ENCODE measurements at regions not wholly inside any gene's neighbourhood (a gene's known extent, or its start where the extent isn't known, plus 50 kb on each side); places are given as distances from the start of the nearest gene placed in this dataset.

- no peak for DNase-seq (ENCODE audit: low read depth in 4 of 4, low spot score in 3 of 4)
Observed at GRCh38 chr6:88388589-88388988, 222.4 kb upstream of the CNR1 start.

GRCh38 chr6:88386167-88386566 lies 220.0 kb upstream of the CNR1 start:
- no peak for DNase-seq (ENCODE audit: low read depth in 4 of 4, low spot score in 3 of 4)

- DNase-seq (ENCODE audit: low read depth in 4 of 4, low spot score in 3 of 4) = no peak
Observed at GRCh38 chr6:88383183-88383582, 217.0 kb upstream of the CNR1 start.

- DNase-seq (ENCODE audit: low read depth in 4 of 4, low spot score in 3 of 4) = no peak
Observed at GRCh38 chr6:88381289-88381642, 215.1 kb upstream of the CNR1 start.

- DNase-seq (ENCODE audit: low read depth in 4 of 4, low spot score in 3 of 4) = no peak
Observed at GRCh38 chr6:88380618-88381288, 214.6 kb upstream of the CNR1 start.

GRCh38 chr6:88380083-88380482 lies 213.9 kb upstream of the CNR1 start:
- DNase-seq (ENCODE audit: low read depth in 4 of 4, low spot score in 3 of 4) = no peak

- no peak for DNase-seq (ENCODE audit: low read depth in 4 of 4, low spot score in 3 of 4)
Observed at GRCh38 chr6:88378639-88379038, 212.5 kb upstream of the CNR1 start.

GRCh38 chr6:88377976-88378568 lies 211.9 kb upstream of the CNR1 start:
- DNase-seq (ENCODE audit: low read depth in 4 of 4, low spot score in 3 of 4) = no peak

- no peak for DNase-seq (ENCODE audit: low read depth in 4 of 4, low spot score in 3 of 4)
Observed at GRCh38 chr6:88376768-88377387, 210.7 kb upstream of the CNR1 start.

- no peak for DNase-seq (ENCODE audit: low read depth in 4 of 4, low spot score in 3 of 4)
Observed at GRCh38 chr6:88376197-88376596, 210.1 kb upstream of the CNR1 start.

- no peak for DNase-seq (ENCODE audit: low read depth in 4 of 4, low spot score in 3 of 4)
Observed at GRCh38 chr6:88374553-88374952, 208.4 kb upstream of the CNR1 start.

GRCh38 chr6:88371480-88371879 lies 205.3 kb upstream of the CNR1 start:
- DNase-seq (ENCODE audit: low read depth in 4 of 4, low spot score in 3 of 4) = no peak

GRCh38 chr6:88370127-88370710 lies 204.1 kb upstream of the CNR1 start:
- DNase-seq (ENCODE audit: low read depth in 4 of 4, low spot score in 3 of 4) = no peak

GRCh38 chr6:88369262-88369661 lies 203.1 kb upstream of the CNR1 start:
- no peak for DNase-seq (ENCODE audit: low read depth in 4 of 4, low spot score in 3 of 4)

- DNase-seq (ENCODE audit: low read depth in 4 of 4, low spot score in 3 of 4) = no peak
Observed at GRCh38 chr6:88368071-88368787, 202.1 kb upstream of the CNR1 start.

GRCh38 chr6:88367248-88367647 lies 201.1 kb upstream of the CNR1 start:
- no peak for DNase-seq (ENCODE audit: low read depth in 4 of 4, low spot score in 3 of 4)

GRCh38 chr6:88366672-88367071 lies 200.5 kb upstream of the CNR1 start:
- DNase-seq (ENCODE audit: low read depth in 4 of 4, low spot score in 3 of 4) = no peak

- DNase-seq (ENCODE audit: low read depth in 4 of 4, low spot score in 3 of 4) = no peak
Observed at GRCh38 chr6:88365656-88366055, 199.5 kb upstream of the CNR1 start.

- no peak for DNase-seq (ENCODE audit: low read depth in 4 of 4, low spot score in 3 of 4)
Observed at GRCh38 chr6:88365230-88365629, 199.1 kb upstream of the CNR1 start.

- no peak for DNase-seq (ENCODE audit: low read depth in 4 of 4, low spot score in 3 of 4)
Observed at GRCh38 chr6:88361754-88362153, 195.6 kb upstream of the CNR1 start.

GRCh38 chr6:88361298-88361697 lies 195.2 kb upstream of the CNR1 start:
- DNase-seq (ENCODE audit: low read depth in 4 of 4, low spot score in 3 of 4) = no peak

Measured in left renal pelvis (tissue), 4 donors.